Heart left ventricle (tissue), 13 donors: ENCODE measurements at regions not wholly inside any gene's neighbourhood (a gene's known extent, or its start where the extent isn't known, plus 50 kb on each side); places are given as distances from the start of the nearest gene placed in this dataset.

ENCODE experiments used
- POLR2A ChIP-seq, 2 donors: fragments of 450-650 bp; IDR thresholded peaks; one replicate each; pipeline ENCODE4 v1.6.1; 2017; ENCODE audit warnings: antibody characterized with exemption in 2 of 2, mild to moderate bottlenecking in 2 of 2, moderate library complexity in 2 of 2
- TF ChIP-seq, protein P1 (sequence below), 12 donors: fragments of 200-600 bp; sonication (generic) in 4 of 12; IDR thresholded peaks; one replicate each; pipeline versions ENCODE4 v1.5.0 to v1.8.0; 2018 to 2022; ENCODE audit warnings: antibody characterized with exemption in 12 of 12, mild to moderate bottlenecking in 5 of 12
- donor health status: ischemic (EF 13 %, LVEDD 7.1; RV severe dilation, severe dysfunction).
- donor health status: DM: no; HTN: yes; CAD: no.
- donor health status: DM: no; HTN: no; CAD: no.
- donor health status: ischemic (EF 25% LVEDD 6.9; RV normal size, moderate dysfunction).
- donor health status: ischemic (EF 25% LVEDD 5.7; RV mildly dilated, moderate dysfunction).
- donor health status: ischemic (EF 35%, LVEDD 5.7; RV mildly dilated, moderate dysfunction).
- donor health status: nonischemic (EF 11% LVEDD 7.7; RV severe dilation, severe dysfunction).
- donor health status: DM: yes; HTN: yes; CAD: no.
- donor health status: PGD.
- donor health status: ischemic (EF 29% LVEDD 5.4; RV normal size, mild dysfunction).
- donor health status: nonischemic (EF 23%, LVEDD 6.1; RV moderate dilation, normal function).

DNA sequence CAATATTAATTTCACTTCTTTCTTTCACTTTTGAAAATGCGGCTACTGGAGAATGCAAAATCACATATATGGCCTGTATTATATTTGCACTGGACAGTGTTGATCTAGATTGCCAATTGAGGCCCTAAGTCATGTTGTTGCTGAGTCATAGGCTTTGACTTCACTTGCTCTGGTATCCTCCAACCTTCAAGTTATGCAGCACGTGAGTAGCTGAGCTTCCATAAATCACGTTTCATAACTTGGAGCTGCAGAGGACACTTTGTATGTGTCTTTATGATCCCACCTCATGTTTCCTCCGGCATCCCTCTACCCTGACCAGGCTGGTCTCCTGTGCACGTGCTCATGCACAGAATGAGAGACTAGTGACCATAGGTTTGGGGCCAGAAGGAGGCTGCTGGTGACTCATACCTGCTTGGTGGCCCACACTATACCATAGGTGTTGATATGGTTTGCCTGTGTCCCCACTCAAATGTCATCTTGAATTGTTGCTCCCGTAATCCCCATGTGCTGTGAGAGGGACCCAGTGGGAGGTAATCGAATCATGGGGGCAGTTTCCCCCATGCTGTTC lies 103.0 kb upstream of the TSPAN2 start:
- TF ChIP-seq, protein P1, sequence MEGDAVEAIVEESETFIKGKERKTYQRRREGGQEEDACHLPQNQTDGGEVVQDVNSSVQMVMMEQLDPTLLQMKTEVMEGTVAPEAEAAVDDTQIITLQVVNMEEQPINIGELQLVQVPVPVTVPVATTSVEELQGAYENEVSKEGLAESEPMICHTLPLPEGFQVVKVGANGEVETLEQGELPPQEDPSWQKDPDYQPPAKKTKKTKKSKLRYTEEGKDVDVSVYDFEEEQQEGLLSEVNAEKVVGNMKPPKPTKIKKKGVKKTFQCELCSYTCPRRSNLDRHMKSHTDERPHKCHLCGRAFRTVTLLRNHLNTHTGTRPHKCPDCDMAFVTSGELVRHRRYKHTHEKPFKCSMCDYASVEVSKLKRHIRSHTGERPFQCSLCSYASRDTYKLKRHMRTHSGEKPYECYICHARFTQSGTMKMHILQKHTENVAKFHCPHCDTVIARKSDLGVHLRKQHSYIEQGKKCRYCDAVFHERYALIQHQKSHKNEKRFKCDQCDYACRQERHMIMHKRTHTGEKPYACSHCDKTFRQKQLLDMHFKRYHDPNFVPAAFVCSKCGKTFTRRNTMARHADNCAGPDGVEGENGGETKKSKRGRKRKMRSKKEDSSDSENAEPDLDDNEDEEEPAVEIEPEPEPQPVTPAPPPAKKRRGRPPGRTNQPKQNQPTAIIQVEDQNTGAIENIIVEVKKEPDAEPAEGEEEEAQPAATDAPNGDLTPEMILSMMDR (IDR thresholded peaks at IDR 0.05): no peak
- no peak for TF ChIP-seq POLR2A (IDR thresholded peaks at IDR 0.05)
